ENCODE measurements at regions not wholly inside any gene's neighbourhood (a gene's known extent, or its start where the extent isn't known, plus 50 kb on each side); places are given as distances from the start of the nearest gene placed in this dataset.

DNA sequence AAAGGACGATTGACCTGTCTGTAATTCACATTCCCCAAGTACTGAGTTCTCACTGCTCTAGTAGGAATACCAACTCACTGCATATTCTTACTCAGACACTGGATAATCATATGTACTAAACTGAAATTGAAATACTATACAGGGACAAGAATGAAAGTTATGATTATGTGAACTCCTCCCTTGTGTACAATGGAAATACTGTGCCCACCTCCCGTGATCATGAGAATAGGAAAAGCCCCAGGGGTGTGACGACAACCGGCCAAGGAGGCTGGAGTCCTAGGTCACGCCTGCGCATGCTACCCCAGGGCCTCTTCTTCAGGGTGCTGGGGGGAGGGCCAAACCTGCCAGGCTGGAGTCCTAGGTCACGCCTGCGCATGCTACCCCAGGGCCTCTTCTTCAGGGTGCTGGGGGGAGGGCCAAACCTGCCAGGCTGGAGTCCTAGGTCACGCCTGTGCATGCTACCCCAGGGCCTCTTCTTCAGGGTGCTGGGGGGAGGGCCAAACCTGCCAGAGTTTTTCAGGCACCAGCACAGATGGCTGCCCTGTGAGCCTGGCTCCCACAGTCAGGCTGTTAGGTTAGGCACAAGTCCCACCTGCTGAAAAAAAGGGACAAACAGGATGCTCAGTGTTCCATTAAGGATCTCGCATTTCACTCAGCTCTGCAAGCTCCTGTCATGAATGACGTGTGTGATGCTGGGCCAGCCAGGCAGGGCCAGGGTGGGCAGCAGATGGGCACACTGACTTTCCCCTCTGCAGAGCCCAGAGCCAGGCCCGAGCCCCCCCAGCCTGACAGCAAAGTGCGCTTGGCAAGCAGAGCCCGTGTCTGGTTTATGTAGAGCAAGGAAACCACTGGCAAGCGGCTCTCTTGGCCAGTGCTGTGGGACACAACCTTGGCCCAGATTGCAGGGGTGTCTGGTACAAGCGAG, 107.7 kb downstream of the FOXF2 start:
- TF ChIP-seq, protein P1, sequence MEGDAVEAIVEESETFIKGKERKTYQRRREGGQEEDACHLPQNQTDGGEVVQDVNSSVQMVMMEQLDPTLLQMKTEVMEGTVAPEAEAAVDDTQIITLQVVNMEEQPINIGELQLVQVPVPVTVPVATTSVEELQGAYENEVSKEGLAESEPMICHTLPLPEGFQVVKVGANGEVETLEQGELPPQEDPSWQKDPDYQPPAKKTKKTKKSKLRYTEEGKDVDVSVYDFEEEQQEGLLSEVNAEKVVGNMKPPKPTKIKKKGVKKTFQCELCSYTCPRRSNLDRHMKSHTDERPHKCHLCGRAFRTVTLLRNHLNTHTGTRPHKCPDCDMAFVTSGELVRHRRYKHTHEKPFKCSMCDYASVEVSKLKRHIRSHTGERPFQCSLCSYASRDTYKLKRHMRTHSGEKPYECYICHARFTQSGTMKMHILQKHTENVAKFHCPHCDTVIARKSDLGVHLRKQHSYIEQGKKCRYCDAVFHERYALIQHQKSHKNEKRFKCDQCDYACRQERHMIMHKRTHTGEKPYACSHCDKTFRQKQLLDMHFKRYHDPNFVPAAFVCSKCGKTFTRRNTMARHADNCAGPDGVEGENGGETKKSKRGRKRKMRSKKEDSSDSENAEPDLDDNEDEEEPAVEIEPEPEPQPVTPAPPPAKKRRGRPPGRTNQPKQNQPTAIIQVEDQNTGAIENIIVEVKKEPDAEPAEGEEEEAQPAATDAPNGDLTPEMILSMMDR (IDR thresholded peaks at IDR 0.05; ENCODE audit: low read depth, low read length), result no peak
- TF ChIP-seq POLR2A (IDR thresholded peaks at IDR 0.05; ENCODE audit: extremely low read depth, insufficient read length) (no peak), MYC (IDR thresholded peaks at IDR 0.05; ENCODE audit: low read depth, low read length) (no peak)
- TF ChIP-seq, protein P2, sequence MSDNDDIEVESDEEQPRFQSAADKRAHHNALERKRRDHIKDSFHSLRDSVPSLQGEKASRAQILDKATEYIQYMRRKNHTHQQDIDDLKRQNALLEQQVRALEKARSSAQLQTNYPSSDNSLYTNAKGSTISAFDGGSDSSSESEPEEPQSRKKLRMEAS (IDR thresholded peaks at IDR 0.05; ENCODE audit: low read depth, low read length), result no peak

All from NB4 (cell line).